Thymus (tissue), 11 donors: ENCODE measurements at regions not wholly inside any gene's neighbourhood (a gene's known extent, or its start where the extent isn't known, plus 50 kb on each side); places are given as distances from the start of the nearest gene placed in this dataset.

Experiments
- DNase-seq, 9 donors: peaks; one replicate each; pipeline ENCODE4 v3.0.0-alpha.2; 2013; ENCODE audit warnings: low spot score in 9 of 9, low read depth in 6 of 9, missing footprints in 1 of 9
- H3K27ac ChIP-seq, 2 donors: one replicate each; pipeline ENCODE4 v1.5.1; 2013; ENCODE audit warnings: control low read depth in 1 of 2, low read depth in 1 of 2, low read length in 1 of 2, mild to moderate bottlenecking in 1 of 2, moderate library complexity in 1 of 2
- H3K27me3 ChIP-seq, 2 donors: one replicate each; pipeline ENCODE4 v1.5.1; 2013; ENCODE audit warnings: low read length in 1 of 2; ENCODE audit not compliant: control insufficient read depth in 2 of 2, insufficient read depth in 1 of 2
- H3K36me3 ChIP-seq, 2 donors: one replicate each; pipeline ENCODE4 v1.5.1; 2013; ENCODE audit warnings: low read length in 1 of 2, mild to moderate bottlenecking in 1 of 2, moderate library complexity in 1 of 2; ENCODE audit not compliant: control insufficient read depth in 2 of 2, insufficient read depth in 2 of 2
- H3K4me1 ChIP-seq, 2 donors: one replicate each; pipeline ENCODE4 v1.5.1; 2013; ENCODE audit warnings: low read length in 2 of 2; ENCODE audit not compliant: control insufficient read depth in 2 of 2, insufficient read depth in 2 of 2
- H3K4me3 ChIP-seq, 2 donors: one replicate each; pipeline ENCODE4 v1.5.1; 2013; ENCODE audit warnings: low read length in 2 of 2, control low read depth in 1 of 2, mild to moderate bottlenecking in 1 of 2
- H3K9me3 ChIP-seq, 2 donors: one replicate each; pipeline ENCODE4 v1.5.1; 2013; ENCODE audit warnings: low read length in 1 of 2, mild to moderate bottlenecking in 1 of 2; ENCODE audit not compliant: control insufficient read depth in 2 of 2, insufficient read depth in 1 of 2
- WGBS: extraction: QIAGEN DNeasy Blood & Tissue Kit; methylation state at CpG from one replicate; pipeline ENCODE4 v1.1.7; 2013; 5-methylcytosine and 5-hydroxymethylcytosine counted together
- donor health status: healthy.

DNA sequence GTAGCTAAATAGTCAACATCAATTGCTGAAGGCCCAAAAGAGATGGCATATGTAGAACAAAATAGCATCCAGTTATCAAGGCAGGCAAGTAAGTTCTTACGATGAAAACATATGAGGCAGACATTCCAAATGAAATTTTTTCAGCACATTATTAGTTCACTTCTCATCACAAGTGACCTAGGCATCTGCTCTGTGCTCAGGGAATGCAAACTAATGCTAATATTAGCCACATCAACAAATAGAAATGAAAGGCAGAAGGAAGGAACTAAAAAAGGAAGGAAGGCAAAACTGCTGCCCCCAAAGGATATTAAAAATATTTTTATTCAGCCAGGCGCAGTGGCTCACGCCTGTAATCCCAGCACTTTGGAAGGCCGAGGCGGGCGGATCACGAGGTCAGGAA lies 51.2 kb upstream of the ROCK1 start:
- no peaks in the 10 kb centered on the region for H3K36me3 ChIP-seq
- no peak overlapping the region for H3K4me3 ChIP-seq
- no peak for DNase-seq
- H3K27ac ChIP-seq = no peak overlapping the region
- 92% methylated on average over 7 of the region's 7 CpGs for WGBS
- no peaks in the 10 kb centered on the region for H3K9me3 ChIP-seq
- H3K4me1 ChIP-seq = no peaks in the 10 kb centered on the region
- H3K27me3 ChIP-seq = no peaks in the 10 kb centered on the region

DNA sequence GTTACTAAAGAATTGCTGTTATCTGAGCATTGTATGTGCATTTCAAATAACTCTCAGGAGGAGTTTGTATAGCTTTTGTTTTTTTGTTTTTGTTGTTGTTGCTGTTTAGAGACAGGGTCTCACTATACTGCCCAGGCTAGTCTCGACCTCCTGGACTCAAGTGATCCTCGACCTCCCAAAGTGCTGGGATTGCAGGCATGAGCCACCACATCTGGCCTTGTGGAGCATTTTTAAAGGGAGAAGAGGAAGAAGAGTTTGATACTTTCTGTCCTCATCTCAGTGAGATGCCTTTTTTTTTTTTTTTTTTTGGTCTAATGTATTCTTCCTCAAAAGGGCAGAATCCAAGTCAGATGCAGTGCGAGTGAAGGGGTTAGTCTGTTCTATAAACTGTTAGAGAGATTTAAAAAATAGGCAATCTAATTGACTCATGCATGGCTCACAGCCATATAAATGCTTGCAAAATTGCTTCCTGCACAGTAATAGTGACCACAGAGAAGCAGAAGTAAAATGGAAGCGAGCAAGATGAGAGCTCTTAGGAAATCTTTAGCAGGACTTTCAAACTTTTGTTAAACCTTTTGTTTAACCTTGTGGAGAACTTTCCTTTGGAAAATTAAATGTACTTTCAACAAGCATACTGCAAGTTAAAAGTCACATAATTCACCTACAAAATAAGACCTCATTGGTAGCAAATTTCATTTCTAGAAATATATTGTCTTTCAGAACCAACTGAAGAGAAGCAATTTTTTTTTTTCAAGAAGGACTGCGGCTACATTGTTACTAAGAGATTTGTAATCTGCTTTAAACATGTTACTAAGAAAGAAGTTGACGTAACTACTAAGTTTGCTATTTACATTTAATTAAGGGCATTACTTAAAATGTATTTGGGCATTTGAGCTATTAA lies 52.3 kb upstream of the ROCK1 start:
- Histone ChIP-seq H3K4me1 (no peaks in the 10 kb centered on the region), H3K9me3 (no peaks in the 10 kb centered on the region), H3K27me3 (no peaks in the 10 kb centered on the region), H3K36me3 (no peaks in the 10 kb centered on the region), H3K4me3 (no peak overlapping the region), H3K27ac (no peak overlapping the region)
- peak in 1 of 9 donors; percentile 8 for DNase-seq
- 57% methylated on average over 6 of the region's 6 CpGs for WGBS

GRCh38 chr18:21164548-21165095 lies 53.0 kb upstream of the ROCK1 start:
- H3K36me3 ChIP-seq = no peaks in the 10 kb centered on the region
- H3K4me1 ChIP-seq = no peaks in the 10 kb centered on the region
- WGBS = 87% methylated on average over 2 of the region's 2 CpGs
- H3K27me3 ChIP-seq = no peaks in the 10 kb centered on the region
- DNase-seq = no peak
- no peaks in the 10 kb centered on the region for H3K9me3 ChIP-seq
- no peak overlapping the region for H3K27ac ChIP-seq
- H3K4me3 ChIP-seq = no peak overlapping the region

DNA sequence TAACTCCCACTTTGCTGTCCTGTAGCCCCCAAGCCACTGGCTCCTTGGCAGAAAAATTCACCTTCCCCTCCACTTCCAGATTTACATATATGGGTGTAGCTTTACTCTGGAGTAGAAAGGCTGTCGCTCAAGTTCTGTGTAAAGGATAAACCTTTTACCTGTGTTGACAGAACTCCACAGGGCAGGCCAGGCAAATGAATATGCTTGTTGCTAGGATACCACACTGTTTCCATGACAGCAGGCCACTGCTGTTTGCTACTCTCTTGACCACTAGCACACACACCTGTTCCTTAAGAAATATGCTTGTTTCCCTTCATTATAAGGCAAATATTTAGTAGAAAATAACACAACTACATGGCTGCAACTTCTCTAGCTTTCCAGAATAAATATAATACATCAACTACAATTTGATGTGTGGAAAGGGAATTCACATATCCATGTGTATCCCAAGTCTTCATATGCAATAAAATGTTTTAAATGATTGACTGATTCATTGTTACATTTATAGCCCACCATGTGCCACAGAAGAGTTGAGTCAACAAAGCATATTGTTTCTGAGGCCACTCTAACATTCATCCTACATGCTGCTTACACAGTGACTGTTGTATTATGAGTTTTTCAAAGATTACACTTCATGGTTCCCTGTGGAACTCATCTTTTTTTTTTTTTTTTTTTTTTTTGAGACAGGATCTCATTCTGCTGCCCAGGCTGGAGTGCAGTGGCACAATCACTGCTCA lies 56.2 kb upstream of the ROCK1 start:
- H3K4me3 ChIP-seq = no peak overlapping the region
- no peak overlapping the region for H3K27ac ChIP-seq
- no peaks in the 10 kb centered on the region for H3K27me3 ChIP-seq
- H3K4me1 ChIP-seq = no peaks in the 10 kb centered on the region
- DNase-seq = no peak
- H3K36me3 ChIP-seq = no peaks in the 10 kb centered on the region
- 95% methylated on average over 1 of the region's 1 CpG for WGBS
- H3K9me3 ChIP-seq = no peaks in the 10 kb centered on the region

DNA sequence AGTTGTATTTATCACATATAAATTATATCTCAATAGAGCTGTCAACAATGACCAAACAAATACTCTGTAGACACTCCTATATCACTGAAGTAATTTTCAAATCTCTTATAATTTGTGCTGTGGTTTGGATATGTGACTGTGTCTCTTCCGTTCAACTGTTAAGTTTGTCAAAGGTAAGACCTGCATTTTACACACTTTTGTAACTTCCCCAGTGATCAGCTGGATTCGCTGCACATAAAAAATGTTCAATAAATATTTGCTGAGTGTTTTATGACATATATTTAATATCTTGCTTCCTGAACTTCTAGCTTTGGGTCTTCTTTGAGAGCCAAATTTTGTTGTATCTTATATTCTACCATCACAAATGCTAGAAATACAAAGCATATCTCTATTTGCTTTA lies 57.3 kb upstream of the ROCK1 start:
- DNase-seq = no peak
- no peak overlapping the region for H3K27ac ChIP-seq
- H3K4me1 ChIP-seq = no peaks in the 10 kb centered on the region
- WGBS = 96% methylated on average over 2 of the region's 2 CpGs
- no peaks in the 10 kb centered on the region for H3K9me3 ChIP-seq
- H3K27me3 ChIP-seq = no peaks in the 10 kb centered on the region
- H3K36me3 ChIP-seq = no peaks in the 10 kb centered on the region
- H3K4me3 ChIP-seq = no peak overlapping the region

DNA sequence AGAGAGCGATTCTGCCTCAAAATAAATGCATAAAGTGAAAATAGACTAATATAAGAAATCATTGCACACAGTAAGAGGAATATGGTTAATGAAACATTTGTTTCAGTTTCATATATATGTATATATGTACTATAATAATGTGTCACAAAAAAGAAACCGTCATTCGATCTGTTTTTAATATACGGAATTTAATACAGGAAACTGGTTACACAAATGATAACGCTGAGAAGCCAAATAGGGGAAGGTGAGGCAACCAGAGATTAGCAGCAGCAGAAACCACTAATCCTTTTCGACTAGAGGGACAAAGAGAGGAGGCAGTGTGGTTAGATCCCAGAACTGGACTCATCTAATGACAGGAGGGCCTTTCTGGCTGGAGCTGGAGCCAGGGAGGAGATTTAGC lies 64.2 kb upstream of the GREB1L start:
- Histone ChIP-seq H3K9me3 (no peaks in the 10 kb centered on the region), H3K36me3 (no peaks in the 10 kb centered on the region), H3K27me3 (no peaks in the 10 kb centered on the region), H3K4me3 (no peak overlapping the region), H3K27ac (no peak overlapping the region), H3K4me1 (no peaks in the 10 kb centered on the region)
- no peak for DNase-seq
- 46% methylated on average over 6 of the region's 6 CpGs for WGBS

GRCh38 chr18:21179590-21180220 lies 62.3 kb upstream of the GREB1L start:
- Histone ChIP-seq H3K27me3 (no peaks in the 10 kb centered on the region), H3K36me3 (no peaks in the 10 kb centered on the region), H3K4me3 (no peak overlapping the region), H3K9me3 (no peaks in the 10 kb centered on the region), H3K4me1 (no peaks in the 10 kb centered on the region), H3K27ac (no peak overlapping the region)
- WGBS = 48% methylated on average over 7 of the region's 7 CpGs
- DNase-seq = peak in 8 of 9 donors; percentile 34 to 75 (median 50)

DNA sequence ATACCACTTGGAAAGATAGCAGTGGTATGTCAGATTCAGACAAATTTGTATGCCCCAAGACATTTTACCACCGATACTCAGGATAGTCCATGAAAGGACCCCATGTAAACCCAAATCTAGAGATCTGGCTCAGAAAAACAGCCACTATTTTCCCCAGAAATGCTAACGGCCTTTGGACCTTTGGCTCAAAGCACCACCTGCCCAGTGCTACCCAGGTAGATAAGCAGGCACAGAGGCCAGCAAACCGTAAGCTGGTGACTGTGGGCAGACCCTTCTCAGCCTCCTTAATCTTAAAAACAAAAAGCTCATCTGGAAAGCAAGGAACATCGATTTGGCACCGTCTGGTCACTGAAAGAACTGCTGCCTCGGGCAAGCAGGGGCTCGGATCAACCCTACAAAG lies 61.4 kb upstream of the GREB1L start:
- no peak for DNase-seq
- no peaks in the 10 kb centered on the region for H3K36me3 ChIP-seq
- no peaks in the 10 kb centered on the region for H3K27me3 ChIP-seq
- H3K4me3 ChIP-seq = no peak overlapping the region
- WGBS = 95% methylated on average over 7 of the region's 7 CpGs
- no peaks in the 10 kb centered on the region for H3K9me3 ChIP-seq
- no peak overlapping the region for H3K27ac ChIP-seq
- no peaks in the 10 kb centered on the region for H3K4me1 ChIP-seq

DNA sequence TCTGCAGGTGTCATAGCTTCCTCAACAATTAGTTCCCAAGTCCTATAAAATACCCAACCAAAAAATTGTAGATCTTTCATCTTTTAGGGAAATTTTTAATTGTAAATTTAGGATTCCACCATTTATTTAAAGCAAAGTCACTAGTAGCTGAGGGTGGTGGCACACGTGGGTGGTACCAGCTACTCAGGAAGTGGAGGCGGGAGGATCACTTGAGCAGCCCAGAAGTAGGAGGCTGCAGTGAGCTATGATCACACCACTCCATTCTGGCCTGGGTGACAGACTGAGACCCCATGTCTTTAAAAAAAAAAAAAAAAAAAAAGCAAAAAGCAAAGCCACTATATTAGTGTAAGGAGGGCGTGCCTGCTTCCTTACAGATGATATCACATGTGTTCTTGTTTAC lies 60.3 kb upstream of the GREB1L start:
- H3K36me3 ChIP-seq = no peaks in the 10 kb centered on the region
- WGBS = 63% methylated on average over 3 of the region's 3 CpGs
- no peaks in the 10 kb centered on the region for H3K9me3 ChIP-seq
- H3K4me1 ChIP-seq = no peaks in the 10 kb centered on the region
- no peak overlapping the region for H3K27ac ChIP-seq
- H3K27me3 ChIP-seq = no peaks in the 10 kb centered on the region
- DNase-seq = peak in 3 of 9 donors; percentile 3 to 11 (median 10)
- no peak overlapping the region for H3K4me3 ChIP-seq
